ENCODE measurements at regions not wholly inside any gene's neighbourhood (a gene's known extent, or its start where the extent isn't known, plus 50 kb on each side); places are given as distances from the start of the nearest gene placed in this dataset.

DNA sequence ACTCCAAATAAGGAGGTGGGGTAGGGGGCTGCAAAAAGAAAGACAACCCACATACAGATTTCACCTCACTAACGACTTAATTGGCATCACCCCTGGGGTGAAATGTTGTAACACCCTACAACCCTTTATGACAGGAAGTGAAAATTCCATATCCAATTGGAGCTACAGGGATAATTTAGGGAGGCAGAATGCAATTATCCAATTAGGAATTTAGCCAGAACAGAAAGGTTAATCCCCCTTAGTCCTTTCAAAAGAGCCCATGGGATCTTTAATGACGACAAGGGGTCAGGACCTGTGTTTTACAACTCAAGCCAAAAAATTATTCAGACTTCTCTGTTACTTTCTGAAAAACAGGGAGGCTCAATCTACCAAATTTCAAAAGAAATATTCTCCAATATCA is 1027.1 kb downstream of the TMEM182 start:
- TF ChIP-seq, protein P1, sequence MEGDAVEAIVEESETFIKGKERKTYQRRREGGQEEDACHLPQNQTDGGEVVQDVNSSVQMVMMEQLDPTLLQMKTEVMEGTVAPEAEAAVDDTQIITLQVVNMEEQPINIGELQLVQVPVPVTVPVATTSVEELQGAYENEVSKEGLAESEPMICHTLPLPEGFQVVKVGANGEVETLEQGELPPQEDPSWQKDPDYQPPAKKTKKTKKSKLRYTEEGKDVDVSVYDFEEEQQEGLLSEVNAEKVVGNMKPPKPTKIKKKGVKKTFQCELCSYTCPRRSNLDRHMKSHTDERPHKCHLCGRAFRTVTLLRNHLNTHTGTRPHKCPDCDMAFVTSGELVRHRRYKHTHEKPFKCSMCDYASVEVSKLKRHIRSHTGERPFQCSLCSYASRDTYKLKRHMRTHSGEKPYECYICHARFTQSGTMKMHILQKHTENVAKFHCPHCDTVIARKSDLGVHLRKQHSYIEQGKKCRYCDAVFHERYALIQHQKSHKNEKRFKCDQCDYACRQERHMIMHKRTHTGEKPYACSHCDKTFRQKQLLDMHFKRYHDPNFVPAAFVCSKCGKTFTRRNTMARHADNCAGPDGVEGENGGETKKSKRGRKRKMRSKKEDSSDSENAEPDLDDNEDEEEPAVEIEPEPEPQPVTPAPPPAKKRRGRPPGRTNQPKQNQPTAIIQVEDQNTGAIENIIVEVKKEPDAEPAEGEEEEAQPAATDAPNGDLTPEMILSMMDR (IDR thresholded peaks at IDR 0.05), result no peak
- TF ChIP-seq POLR2A (IDR thresholded peaks at IDR 0.05), result no peak

All from lower leg skin (tissue), 3 donors.